ENCODE measurements at regions not wholly inside any gene's neighbourhood (a gene's known extent, or its start where the extent isn't known, plus 50 kb on each side); places are given as distances from the start of the nearest gene placed in this dataset.

DNA sequence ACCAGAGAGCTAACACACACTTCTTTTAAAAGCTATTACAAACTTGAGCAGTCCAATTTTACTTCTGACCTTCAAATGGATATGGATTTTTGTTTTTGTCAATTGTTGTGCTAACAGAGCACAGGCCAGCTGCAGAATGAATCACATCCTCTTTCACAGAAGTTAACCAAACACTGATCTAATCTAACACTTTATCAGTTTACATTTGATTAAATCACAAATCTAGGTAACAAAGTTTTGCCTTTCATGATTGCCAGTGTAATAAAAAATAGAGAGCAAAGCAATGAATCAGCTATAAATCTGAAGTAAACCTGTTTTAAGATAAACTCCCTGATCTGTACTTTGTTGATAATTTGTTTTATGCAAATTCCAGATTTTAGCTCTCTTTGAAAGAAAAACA, 273.1 kb upstream of the RGS6 start:
- CTCF ChIA-PET = interaction anchor here (0.7 to 1.9 kb wide), 11 partner anchors 8 to 337 kb away, joined by 3 to 7 read pairs (median 3); no protein-coding TSS in a partner anchor
- dilution Hi-C loops (cut with MboI; ENCODE audit: extremely low pct_ligation_motif_present, low sequenced_read_pairs) = no loop called here
- Histone ChIP-seq H3K9me3 (replicated peaks; ENCODE audit: control insufficient read depth, insufficient read depth, low read length) (no peaks in the 10 kb centered on the region), H3K4me2 (ENCODE audit: insufficient read depth, low read length) (peak overlapping the region; percentile 86), H4K20me1 (replicated peaks; ENCODE audit: control insufficient read depth, extremely low read depth, insufficient read depth, low read length) (no peaks in the 10 kb centered on the region), H2AFZ (ENCODE audit: low read depth, low read length) (no peak overlapping the region), H3K79me2 (ENCODE audit: control insufficient read depth, insufficient read depth, low read length) (no peaks in the 10 kb centered on the region), H3K4me3 (replicated peaks in 1 of 3; ENCODE audit: insufficient read depth in 1 of 3, low read depth in 1 of 3, low read length in 3 of 3) (peak overlapping the region in 1 of 3 experiments; percentile 32), H3K4me1 (ENCODE audit: control insufficient read depth, extremely low read depth, insufficient read depth, low read length) (peaks cover 24% of the 10 kb centered on the region), H3K27me3 (ENCODE audit: control insufficient read depth in 2 of 2, insufficient read depth in 2 of 2, low read length in 2 of 2) (no peaks in the 10 kb centered on the region), H3K36me3 (ENCODE audit: control insufficient read depth in 2 of 2, extremely low read depth in 1 of 2, insufficient read depth in 2 of 2, low read length in 2 of 2) (no peaks in the 10 kb centered on the region), H3K9me1 (replicated peaks; ENCODE audit: control insufficient read depth, extremely low read depth, insufficient read depth, low read length) (no peaks in the 10 kb centered on the region), H3K27ac (ENCODE audit: insufficient read depth, low read depth, low read length) (peak overlapping the region; percentile 79), H3K9ac (replicated peaks; ENCODE audit: extremely low read depth, insufficient read depth, low read length) (peak overlapping the region; percentile 40)
- peak; percentile 91 for FAIRE-seq
- BruUV-seq (replicated peaks) = no TSS peak
- intact Hi-C loops (cut with micrococcal nuclease) = loop anchor here (1.0 to 5.0 kb wide), 4 partner anchors 8 to 338 kb away; partner anchors contain the start of gene SIPA1L1
- POLR2A ChIA-PET = interaction anchor here (1.0 kb wide), 1 partner anchor 337 kb away, joined by 3 read pairs; no protein-coding TSS in a partner anchor
- peak; percentile 73 for TF ChIP-seq FOS (IDR thresholded peaks at IDR 0.05; ENCODE audit: borderline replicate concordance, insufficient read depth, low read length)
- TF ChIP-seq EZH2 (IDR thresholded peaks at IDR 0.05; ENCODE audit: borderline replicate concordance, low read depth, low read length, severe bottlenecking) = no peak
- TF ChIP-seq, protein P1, sequence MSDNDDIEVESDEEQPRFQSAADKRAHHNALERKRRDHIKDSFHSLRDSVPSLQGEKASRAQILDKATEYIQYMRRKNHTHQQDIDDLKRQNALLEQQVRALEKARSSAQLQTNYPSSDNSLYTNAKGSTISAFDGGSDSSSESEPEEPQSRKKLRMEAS (IDR thresholded peaks at IDR 0.05; ENCODE audit: insufficient read depth, insufficient read length) = no peak
- no peak for TF ChIP-seq MYC (IDR thresholded peaks at IDR 0.05; ENCODE audit: low read depth, low read length)
- TF ChIP-seq POLR2A (IDR thresholded peaks at IDR 0.05; ENCODE audit: low read depth, low read length) = no peak
- peak; percentile 45 for TF ChIP-seq POLR2AphosphoS5 (IDR thresholded peaks at IDR 0.05; ENCODE audit: insufficient read depth, low read depth, low read length)
- TF ChIP-seq GATA2 (IDR thresholded peaks at IDR 0.05; ENCODE audit: insufficient read depth, insufficient read length, low read depth, low read length) = peak; percentile 94
- TF ChIP-seq, protein P2, sequence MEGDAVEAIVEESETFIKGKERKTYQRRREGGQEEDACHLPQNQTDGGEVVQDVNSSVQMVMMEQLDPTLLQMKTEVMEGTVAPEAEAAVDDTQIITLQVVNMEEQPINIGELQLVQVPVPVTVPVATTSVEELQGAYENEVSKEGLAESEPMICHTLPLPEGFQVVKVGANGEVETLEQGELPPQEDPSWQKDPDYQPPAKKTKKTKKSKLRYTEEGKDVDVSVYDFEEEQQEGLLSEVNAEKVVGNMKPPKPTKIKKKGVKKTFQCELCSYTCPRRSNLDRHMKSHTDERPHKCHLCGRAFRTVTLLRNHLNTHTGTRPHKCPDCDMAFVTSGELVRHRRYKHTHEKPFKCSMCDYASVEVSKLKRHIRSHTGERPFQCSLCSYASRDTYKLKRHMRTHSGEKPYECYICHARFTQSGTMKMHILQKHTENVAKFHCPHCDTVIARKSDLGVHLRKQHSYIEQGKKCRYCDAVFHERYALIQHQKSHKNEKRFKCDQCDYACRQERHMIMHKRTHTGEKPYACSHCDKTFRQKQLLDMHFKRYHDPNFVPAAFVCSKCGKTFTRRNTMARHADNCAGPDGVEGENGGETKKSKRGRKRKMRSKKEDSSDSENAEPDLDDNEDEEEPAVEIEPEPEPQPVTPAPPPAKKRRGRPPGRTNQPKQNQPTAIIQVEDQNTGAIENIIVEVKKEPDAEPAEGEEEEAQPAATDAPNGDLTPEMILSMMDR (IDR thresholded peaks at IDR 0.05; ENCODE audit: extremely low read depth in 1 of 2, insufficient read depth in 1 of 2, low read depth in 1 of 2, low read length in 2 of 2) = no peak
- peak; percentile 91 for TF ChIP-seq JUN (IDR thresholded peaks at IDR 0.05; ENCODE audit: borderline replicate concordance, insufficient read depth, insufficient read length, low read depth)
- peak; percentile 90 for DNase-seq (ENCODE audit: low read depth, low spot score)
